ENCODE measurements at regions not wholly inside any gene's neighbourhood (a gene's known extent, or its start where the extent isn't known, plus 50 kb on each side); places are given as distances from the start of the nearest gene placed in this dataset.

DNA sequence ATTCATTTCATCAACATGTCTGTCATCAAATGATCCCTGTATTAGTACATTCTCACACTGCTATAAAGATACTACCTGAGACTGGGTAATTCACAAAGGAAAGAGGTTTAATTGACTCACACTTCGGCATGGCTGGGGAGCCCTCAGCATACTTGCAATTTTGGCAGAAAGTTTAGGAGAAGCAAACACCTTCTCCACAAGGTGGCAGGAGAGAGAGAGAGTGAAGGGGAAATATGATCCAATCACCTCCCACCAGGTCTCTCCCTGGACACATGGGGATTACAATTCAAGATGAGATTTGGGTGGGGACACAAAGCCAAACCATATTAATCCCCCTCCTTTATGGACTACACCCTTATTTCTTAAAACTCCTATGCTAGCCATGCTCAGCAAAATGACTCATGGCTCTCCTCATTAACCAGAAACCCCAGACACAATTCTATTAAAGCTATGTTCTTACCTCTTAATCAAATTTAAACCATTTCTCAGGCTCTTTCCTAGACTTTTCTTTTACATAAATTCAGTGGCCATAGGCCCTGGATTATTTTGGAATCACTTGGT, 932.3 kb downstream of the FLRT2 start:
- TF ChIP-seq POLR2AphosphoS5 (IDR thresholded peaks at IDR 0.05; ENCODE audit: low read depth, low read length): no peak
- TF ChIP-seq REST (IDR thresholded peaks at IDR 0.05; ENCODE audit: insufficient read depth in 1 of 2, low read depth in 2 of 2, low read length in 2 of 2): no peak
- no peak for TF ChIP-seq FOXP2 (optimal IDR thresholded peaks at IDR 0.05; ENCODE audit: borderline replicate concordance, extremely low read depth, extremely low read length, insufficient read depth)
- TF ChIP-seq TAF1 (IDR thresholded peaks at IDR 0.05; ENCODE audit: borderline replicate concordance, insufficient read depth, low read length): no peak
- TF ChIP-seq SIN3A (IDR thresholded peaks at IDR 0.05; ENCODE audit: borderline replicate concordance, insufficient read depth, low read length): no peak

DNA sequence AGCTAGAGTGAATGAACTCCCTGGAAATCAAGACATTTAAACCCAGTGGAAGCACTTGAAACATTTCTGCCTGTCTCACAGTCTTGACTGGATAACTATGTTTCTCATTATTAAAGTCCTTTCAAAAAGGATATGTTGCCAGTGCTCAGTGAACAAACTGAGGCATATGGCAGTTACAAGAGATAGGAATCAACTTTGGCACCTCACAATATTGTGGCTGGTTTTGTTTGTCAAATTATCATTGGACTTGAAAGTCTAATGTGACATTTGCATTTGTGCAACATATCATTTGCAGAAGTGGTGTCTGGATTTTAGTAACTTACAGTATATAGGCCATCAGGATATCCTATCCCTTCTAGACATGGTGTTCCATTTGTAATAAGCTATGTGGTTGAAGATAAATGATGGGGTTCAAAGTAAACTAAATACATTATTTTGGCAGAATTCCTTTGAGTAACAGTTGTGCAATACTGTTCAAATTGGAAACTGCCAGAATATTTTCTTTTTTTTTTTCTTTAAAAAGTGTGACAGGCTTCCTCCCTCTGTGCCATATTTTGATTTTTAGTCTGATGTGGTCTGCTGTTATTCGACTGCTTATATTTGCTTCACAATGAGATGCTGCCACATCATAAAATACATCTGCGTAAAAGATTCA, 927.7 kb downstream of the FLRT2 start:
- TF ChIP-seq POLR2AphosphoS5 (IDR thresholded peaks at IDR 0.05; ENCODE audit: low read depth, low read length) (no peak), FOXP2 (optimal IDR thresholded peaks at IDR 0.05; ENCODE audit: borderline replicate concordance, extremely low read depth, extremely low read length, insufficient read depth) (no peak), REST (IDR thresholded peaks at IDR 0.05; ENCODE audit: insufficient read depth in 1 of 2, low read depth in 2 of 2, low read length in 2 of 2) (no peak), TAF1 (IDR thresholded peaks at IDR 0.05; ENCODE audit: borderline replicate concordance, insufficient read depth, low read length) (no peak)

- TF ChIP-seq FOXP2 (optimal IDR thresholded peaks at IDR 0.05; ENCODE audit: borderline replicate concordance, extremely low read depth, extremely low read length, insufficient read depth) (no peak), TAF1 (IDR thresholded peaks at IDR 0.05; ENCODE audit: borderline replicate concordance, insufficient read depth, low read length) (no peak), POLR2AphosphoS5 (IDR thresholded peaks at IDR 0.05; ENCODE audit: low read depth, low read length) (no peak), REST (IDR thresholded peaks at IDR 0.05; ENCODE audit: insufficient read depth in 1 of 2, low read depth in 2 of 2, low read length in 2 of 2) (no peak), SIN3A (IDR thresholded peaks at IDR 0.05; ENCODE audit: borderline replicate concordance, insufficient read depth, low read length) (no peak)
Measured at GRCh38 chr14:86450085-86450484, 920.1 kb downstream of the FLRT2 start.

GRCh38 chr14:86442135-86442534, 912.2 kb downstream of the FLRT2 start:
- TF ChIP-seq FOXP2 (optimal IDR thresholded peaks at IDR 0.05; ENCODE audit: borderline replicate concordance, extremely low read depth, extremely low read length, insufficient read depth): no peak
- no peak for TF ChIP-seq REST (IDR thresholded peaks at IDR 0.05; ENCODE audit: insufficient read depth in 1 of 2, low read depth in 2 of 2, low read length in 2 of 2)
- no peak for TF ChIP-seq POLR2AphosphoS5 (IDR thresholded peaks at IDR 0.05; ENCODE audit: low read depth, low read length)

DNA sequence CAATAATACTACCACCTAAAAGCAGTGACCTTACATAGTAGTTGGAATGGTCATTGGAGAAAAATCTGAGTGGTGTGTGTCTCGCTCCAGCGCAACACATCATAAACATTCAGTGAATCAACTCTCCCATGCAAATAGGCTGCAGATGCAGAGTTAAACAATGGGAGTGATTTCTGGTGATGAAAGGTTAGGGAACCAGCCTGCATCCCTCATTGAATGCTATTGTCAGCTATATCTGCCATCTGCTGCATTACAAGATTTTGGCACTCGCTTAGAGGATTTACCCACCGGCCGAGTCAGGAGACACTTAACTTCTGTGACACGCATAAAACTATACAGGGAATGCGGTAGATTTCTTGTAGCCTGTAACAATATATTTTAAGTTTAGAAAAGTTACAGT, 900.9 kb downstream of the FLRT2 start:
- TF ChIP-seq FOXP2 (optimal IDR thresholded peaks at IDR 0.05; ENCODE audit: borderline replicate concordance, extremely low read depth, extremely low read length, insufficient read depth) (no peak), POLR2AphosphoS5 (IDR thresholded peaks at IDR 0.05; ENCODE audit: low read depth, low read length) (no peak), SIN3A (IDR thresholded peaks at IDR 0.05; ENCODE audit: borderline replicate concordance, insufficient read depth, low read length) (no peak), TAF1 (IDR thresholded peaks at IDR 0.05; ENCODE audit: borderline replicate concordance, insufficient read depth, low read length) (no peak), REST (IDR thresholded peaks at IDR 0.05; ENCODE audit: insufficient read depth in 1 of 2, low read depth in 2 of 2, low read length in 2 of 2) (no peak)

All from PFSK-1 (cell line).